ENCODE measurements at regions not wholly inside any gene's neighbourhood (a gene's known extent, or its start where the extent isn't known, plus 50 kb on each side); places are given as distances from the start of the nearest gene placed in this dataset.
A peak's percentile ranks its signal among the peaks of the same experiment; 100 is the strongest.

GRCh38 chr13:74449811-74450524 lies 315.8 kb upstream of the KLF12 start:
- no peak for DNase-seq

DNA sequence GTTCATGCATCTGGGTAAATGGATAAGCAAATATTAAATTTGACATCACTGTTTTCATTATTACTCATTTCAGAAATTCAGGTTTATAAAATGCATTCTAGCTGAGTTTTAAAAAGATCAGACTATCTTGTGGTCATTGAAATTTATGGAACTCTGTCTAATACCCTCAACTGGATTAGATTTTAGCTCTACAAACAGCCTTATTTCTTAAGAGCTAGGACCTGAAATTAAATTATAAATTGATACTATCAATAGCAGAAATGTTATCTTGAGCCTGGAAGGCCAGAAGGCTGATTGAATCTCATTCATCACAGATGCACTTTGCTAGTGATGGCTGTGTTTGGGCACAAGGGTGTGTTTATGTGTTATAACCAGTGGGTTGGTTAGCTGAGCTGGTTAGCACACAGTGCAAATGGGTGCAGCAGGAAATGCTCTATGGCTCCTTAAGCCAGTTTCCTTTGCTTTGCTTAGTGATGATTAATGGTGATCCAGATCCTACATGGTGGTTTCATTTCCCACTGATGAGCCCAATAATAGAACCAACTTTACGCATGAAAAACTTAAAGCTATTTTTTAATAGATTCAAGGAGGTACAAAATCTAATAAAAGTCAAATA lies 310.8 kb upstream of the KLF12 start:
- no peak for DNase-seq

GRCh38 chr13:74444161-74444571 lies 310.0 kb upstream of the KLF12 start:
- DNase-seq = no peak

- no peak for DNase-seq
Measured at GRCh38 chr13:74443631-74444030, 309.4 kb upstream of the KLF12 start.

GRCh38 chr13:74442751-74443150 lies 308.5 kb upstream of the KLF12 start:
- no peak for DNase-seq

DNA sequence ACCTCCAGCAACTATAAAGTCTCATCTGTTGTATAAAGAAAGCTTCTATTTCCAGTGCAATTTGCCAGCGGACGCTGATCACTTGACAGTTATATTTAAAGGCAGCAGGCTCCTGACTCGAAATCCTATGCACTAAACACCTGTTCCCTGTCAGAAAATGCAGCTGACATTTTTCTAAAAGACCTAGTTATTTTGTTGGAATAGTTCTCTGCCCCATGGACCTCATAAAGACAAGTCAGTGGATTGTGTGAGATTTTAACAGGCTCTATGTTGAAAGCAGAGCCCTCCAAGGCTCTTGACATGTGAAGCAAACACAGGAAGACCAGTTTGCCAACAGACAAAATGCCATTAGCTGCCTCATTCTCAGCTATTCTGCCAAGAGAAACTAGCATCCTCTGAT lies 304.7 kb upstream of the KLF12 start:
- no peak for DNase-seq

GRCh38 chr13:74434782-74435181 lies 300.6 kb upstream of the KLF12 start:
- DNase-seq = no peak

DNA sequence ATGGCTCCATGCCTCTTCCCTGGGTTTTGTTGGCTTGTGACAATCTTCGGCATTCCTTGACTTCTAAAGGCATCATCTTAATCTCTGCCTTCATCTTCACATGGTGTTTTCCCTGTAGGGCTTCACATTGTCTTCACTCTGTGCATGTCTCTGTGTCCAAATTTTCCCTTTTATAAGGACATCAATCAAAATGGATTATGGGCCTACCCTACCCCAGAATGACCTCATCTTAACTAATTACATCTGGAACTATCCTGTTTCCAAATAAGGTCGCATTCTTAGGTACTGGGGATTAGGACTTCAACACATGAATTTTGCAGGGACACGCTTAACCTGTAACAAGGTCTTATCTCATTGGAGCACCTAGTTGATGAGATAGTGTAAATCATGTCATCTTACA lies 290.3 kb upstream of the KLF12 start:
- no peak for DNase-seq

DNA sequence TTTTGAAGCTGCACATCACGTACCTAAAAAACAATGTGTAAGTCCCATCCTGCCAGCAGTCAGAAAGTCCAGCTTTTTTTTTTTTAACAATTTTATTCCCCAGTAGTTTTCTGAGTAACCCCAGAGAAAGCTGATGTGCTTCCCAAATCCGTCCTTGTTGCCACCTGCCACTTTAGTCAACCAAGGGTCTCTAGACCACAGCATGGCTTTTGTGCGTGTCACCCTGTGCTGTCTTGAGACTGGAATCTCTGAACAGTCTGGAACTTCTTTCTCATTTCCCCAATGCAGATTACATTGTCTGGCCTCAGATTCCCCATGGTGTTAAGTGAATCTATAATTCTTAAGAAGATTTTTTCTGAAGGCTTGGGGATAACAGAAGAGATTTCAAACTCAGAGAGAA lies 289.2 kb upstream of the KLF12 start:
- no peak for DNase-seq

DNA sequence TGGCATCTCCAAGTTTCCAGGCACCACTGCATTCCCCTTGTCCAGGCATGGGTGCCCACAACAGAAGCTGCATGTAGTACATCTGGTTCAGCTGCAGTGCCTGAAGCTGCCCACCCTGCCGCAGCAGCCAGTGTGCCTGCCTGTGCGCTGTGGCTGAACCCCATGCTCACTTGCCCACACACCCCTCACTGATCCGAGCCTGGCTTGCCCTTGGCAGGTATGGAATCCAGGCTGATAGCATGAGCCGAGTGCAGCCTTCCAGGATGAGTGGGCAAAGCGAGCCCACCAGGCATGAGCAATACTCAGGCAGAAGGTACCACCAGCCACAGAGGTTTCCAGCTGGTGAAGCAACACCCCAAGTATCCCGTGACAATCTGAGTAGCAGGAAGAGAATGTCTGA lies 280.3 kb upstream of the KLF12 start:
- no peak for DNase-seq

GRCh38 chr13:74413482-74413881 lies 279.3 kb upstream of the KLF12 start:
- DNase-seq = no peak

DNA sequence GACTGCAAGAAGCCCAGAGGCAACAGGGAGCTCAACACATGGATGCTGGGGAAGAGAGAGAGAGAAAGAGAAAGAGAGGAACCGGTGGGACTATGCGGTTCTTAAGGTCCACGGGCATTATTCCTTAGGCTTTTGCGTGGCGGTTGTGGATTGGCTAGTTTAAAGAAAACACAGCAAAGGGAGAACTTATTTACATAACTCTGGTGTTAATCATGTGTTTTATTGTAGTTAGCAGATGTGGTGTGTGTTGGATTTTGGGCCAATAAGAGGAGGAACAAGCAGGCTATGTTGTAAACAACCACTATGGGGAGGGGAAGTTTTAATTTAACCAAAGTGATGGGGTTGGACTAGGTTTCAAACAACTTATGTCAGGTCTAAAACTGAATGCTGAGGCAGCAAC lies 275.3 kb upstream of the KLF12 start:
- no peak for DNase-seq

GRCh38 chr13:74406420-74406819 lies 272.2 kb upstream of the KLF12 start:
- DNase-seq = no peak

- DNase-seq = no peak
Measured at GRCh38 chr13:74398599-74398998, 264.4 kb upstream of the KLF12 start.

GRCh38 chr13:74389056-74389455 lies 254.9 kb upstream of the KLF12 start:
- DNase-seq = no peak

GRCh38 chr13:74388626-74389025 lies 254.4 kb upstream of the KLF12 start:
- DNase-seq = no peak

DNA sequence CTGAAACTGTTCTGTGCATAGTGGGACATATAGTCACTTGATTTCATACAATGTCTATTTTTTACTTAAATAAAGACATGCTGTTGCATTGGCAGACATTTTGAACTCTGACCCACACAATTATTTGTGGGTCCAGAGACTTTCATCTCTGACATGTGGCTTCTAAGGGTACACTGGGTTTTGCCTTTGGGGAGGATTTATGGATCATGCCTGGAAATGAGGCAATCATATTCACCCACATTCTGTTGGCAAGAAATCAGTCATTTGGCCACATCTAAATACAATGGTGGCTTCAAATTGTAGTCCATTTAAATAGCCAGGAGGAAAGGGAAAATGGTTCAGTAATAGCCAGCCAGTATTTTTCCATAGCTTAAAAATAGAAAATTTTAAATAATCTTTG lies 238.3 kb upstream of the KLF12 start:
- no peak for DNase-seq

GRCh38 chr13:74367193-74367592 lies 233.0 kb upstream of the KLF12 start:
- no peak for DNase-seq

DNA sequence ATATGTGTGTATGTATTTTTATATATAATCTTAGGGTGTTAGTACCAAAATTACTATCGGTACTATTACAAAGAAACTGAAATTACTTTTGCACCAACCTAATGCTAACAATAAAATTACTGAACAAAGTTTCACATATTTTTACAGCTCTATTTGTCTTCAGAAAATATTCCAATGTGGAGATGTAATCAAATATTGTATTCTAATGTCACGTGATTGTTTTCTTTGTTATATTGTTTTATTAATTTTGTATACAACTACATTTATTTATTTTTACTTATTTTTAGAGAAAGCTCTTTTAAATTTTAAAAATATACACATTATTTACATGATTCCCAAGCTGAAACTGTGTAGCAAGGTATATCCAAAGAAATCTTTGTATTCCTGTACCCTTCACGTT lies 227.1 kb upstream of the KLF12 start:
- no peak for DNase-seq

DNA sequence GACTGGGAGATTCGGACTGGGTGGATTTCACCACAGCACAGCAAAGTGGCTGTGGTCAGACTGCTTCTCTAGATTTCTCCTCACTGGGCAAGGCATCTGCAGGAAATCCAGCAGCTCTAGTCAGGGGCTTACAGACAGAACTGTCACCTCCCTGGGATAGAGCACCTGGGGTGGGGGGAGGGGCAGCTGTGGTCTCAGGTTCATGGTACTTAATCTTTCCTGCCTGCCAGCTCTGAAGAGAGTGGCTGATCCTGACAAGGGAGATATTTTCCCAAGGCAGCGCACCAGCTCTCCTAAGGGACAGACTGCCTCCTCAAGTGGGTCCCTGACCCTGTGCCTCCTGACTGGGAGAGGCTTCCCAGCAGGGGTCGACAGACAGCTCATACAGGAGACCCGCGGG lies 212.8 kb upstream of the KLF12 start:
- DNase-seq = no peak

GRCh38 chr13:74338341-74338740 lies 204.1 kb upstream of the KLF12 start:
- no peak for DNase-seq

DNA sequence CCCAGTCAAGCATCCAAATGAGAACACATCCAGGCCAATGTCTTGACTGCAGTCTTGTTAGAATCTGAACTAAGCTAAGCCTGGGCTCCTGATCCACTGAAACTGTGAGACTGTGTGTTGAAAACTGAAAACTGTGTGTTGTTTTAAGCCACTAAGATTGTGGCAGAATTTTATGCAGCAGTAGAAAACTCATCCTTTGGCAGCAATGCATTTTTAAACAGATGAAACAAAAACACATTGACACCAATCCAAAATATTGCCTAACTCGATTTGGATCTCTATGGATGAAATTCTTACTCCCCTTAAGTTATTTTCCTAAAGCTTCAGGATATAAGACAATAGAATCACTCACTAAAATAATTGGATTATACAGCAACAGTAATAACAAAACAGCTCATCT lies 202.3 kb upstream of the KLF12 start:
- no peak for DNase-seq

DNA sequence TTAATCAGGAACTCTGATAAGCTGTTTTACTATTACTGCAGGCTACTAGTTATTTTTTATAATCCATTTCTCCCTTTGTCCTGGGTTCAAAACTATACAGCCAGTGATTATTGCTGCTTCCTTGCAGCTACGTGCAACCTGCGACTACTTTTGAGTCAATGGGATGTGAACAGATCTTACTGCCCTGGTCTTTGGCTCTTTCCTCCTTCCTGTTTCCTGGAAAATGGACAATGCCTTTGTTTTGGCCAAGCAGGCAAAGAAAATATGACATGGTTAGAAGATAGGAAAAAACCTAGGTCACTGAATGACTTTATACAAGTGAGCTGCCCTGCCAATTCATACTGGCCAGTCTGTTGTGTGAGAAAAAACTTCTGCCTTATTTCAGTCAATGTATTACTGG lies 201.2 kb upstream of the KLF12 start:
- DNase-seq = no peak

- DNase-seq = no peak
Measured at GRCh38 chr13:74329962-74330361, 195.8 kb upstream of the KLF12 start.

DNA sequence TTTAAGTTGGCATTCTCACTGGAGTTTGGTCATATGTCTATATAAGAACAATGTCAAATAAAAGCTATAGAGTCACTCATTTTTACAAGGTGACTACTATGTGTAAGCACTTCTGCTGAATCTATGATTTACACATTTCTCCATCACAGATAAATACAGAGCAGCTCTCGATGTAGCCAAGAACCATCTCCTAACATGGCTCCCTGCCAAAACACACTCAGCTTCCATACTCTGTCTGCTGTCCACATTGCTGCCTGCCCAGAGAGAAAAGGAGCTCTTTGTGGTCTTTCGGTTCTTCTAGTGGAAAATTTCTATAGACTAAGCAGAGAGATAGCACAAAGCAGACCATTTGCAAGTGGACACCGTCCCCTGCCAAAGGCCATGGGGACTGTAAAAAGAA lies 190.9 kb upstream of the KLF12 start:
- DNase-seq = peak; percentile 5
